H9 (cell line): ENCODE measurements at regions not wholly inside any gene's neighbourhood (a gene's known extent, or its start where the extent isn't known, plus 50 kb on each side); places are given as distances from the start of the nearest gene placed in this dataset.

Experiments used
- DNase-seq: peaks from one replicate; pipeline ENCODE4 v3.0.0-alpha.2; 2017
- H2AFZ ChIP-seq: one replicate; pipeline ENCODE4 v1.6.1; 2013; ENCODE audit warnings: mild to moderate bottlenecking, low read length, control low read depth, moderate library complexity
- H2AK5ac ChIP-seq: 2 replicates; pipeline ENCODE4 v1.6.1; 2013; ENCODE audit warnings: low read length, control low read depth, mixed read lengths; ENCODE audit not compliant: insufficient read length
- H2BK120ac ChIP-seq: one replicate; pipeline ENCODE4 v1.6.1; 2013; ENCODE audit warnings: low read depth, mild to moderate bottlenecking, low read length, control low read depth, inconsistent platforms; ENCODE audit not compliant: poor library complexity, severe bottlenecking
- H2BK12ac ChIP-seq: 2 replicates; pipeline ENCODE4 v1.6.1; 2013; ENCODE audit warnings: low read length, control low read depth, mixed read lengths, low read depth; ENCODE audit not compliant: insufficient read length
- H2BK15ac ChIP-seq: 2 replicates; pipeline ENCODE4 v1.6.1; 2013; ENCODE audit warnings: low read depth, low read length, control low read depth
- H2BK20ac ChIP-seq: one replicate; pipeline ENCODE4 v1.6.1; 2013; ENCODE audit warnings: low read depth, mild to moderate bottlenecking, low read length, control low read depth, inconsistent platforms; ENCODE audit not compliant: poor library complexity, severe bottlenecking
- H2BK5ac ChIP-seq: 2 replicates; pipeline ENCODE4 v1.6.1; 2013; ENCODE audit warnings: low read length, control low read depth, mixed read lengths; ENCODE audit not compliant: insufficient read length
- H3K14ac ChIP-seq: 2 replicates; pipeline ENCODE4 v1.6.1; 2013; ENCODE audit warnings: low read length, control low read depth; ENCODE audit not compliant: insufficient read depth
- H3K18ac ChIP-seq: 2 replicates; pipeline ENCODE4 v1.6.1; 2013; ENCODE audit warnings: low read depth, mild to moderate bottlenecking, mixed read lengths, low read length, control low read depth; ENCODE audit not compliant: insufficient read length
- H3K23ac ChIP-seq: 2 replicates; pipeline ENCODE4 v1.6.1; 2013; ENCODE audit warnings: low read length, control low read depth, mixed read lengths, low read depth; ENCODE audit not compliant: insufficient read length
- H3K23me2 ChIP-seq: 2 replicates; pipeline ENCODE4 v1.6.1; 2013; ENCODE audit warnings: low read depth, mild to moderate bottlenecking, mixed read lengths, low read length, control low read depth; ENCODE audit not compliant: insufficient read length, poor library complexity, severe bottlenecking
- H3K27ac ChIP-seq: 2 replicates; pipeline ENCODE4 v1.5.1; 2013; ENCODE audit warnings: low read length, control low read depth, mixed read lengths, low read depth; ENCODE audit not compliant: insufficient read length
- H3K27me3 ChIP-seq: 2 replicates; pipeline ENCODE4 v1.6.1; 2013; ENCODE audit warnings: low read length, control low read depth, inconsistent platforms; ENCODE audit not compliant: insufficient read depth
- H3K4ac ChIP-seq: 2 replicates; pipeline ENCODE4 v1.6.1; 2013; ENCODE audit warnings: low read depth, mild to moderate bottlenecking, control low read depth, inconsistent platforms, low read length, moderate library complexity
- H3K4me1 ChIP-seq: 2 replicates; pipeline ENCODE4 v1.6.1; 2013; ENCODE audit warnings: low read length, control low read depth, inconsistent platforms; ENCODE audit not compliant: insufficient read depth
- H3K4me2 ChIP-seq: 2 replicates; pipeline ENCODE4 v1.6.1; 2013; ENCODE audit warnings: low read length, control low read depth, mixed read lengths; ENCODE audit not compliant: insufficient read length, insufficient read depth
- H3K56ac ChIP-seq: 2 replicates; pipeline ENCODE4 v1.6.1; 2013; ENCODE audit warnings: low read depth, mild to moderate bottlenecking, mixed read lengths, low read length, control low read depth; ENCODE audit not compliant: insufficient read length
- H3K79me1 ChIP-seq: 2 replicates; pipeline ENCODE4 v1.6.1; 2013; ENCODE audit warnings: low read depth, mild to moderate bottlenecking, moderate library complexity, low read length, control low read depth, inconsistent platforms; ENCODE audit not compliant: insufficient read depth, poor library complexity, severe bottlenecking
- H3K79me2 ChIP-seq: 2 replicates; pipeline ENCODE4 v1.6.1; 2013; ENCODE audit warnings: low read length, control low read depth, inconsistent platforms; ENCODE audit not compliant: insufficient read depth
- H3K9ac ChIP-seq: 2 replicates; pipeline ENCODE4 v1.6.1; 2013; ENCODE audit warnings: low read length, control low read depth, mixed read lengths; ENCODE audit not compliant: insufficient read length; ENCODE audit errors: extremely low read depth
- H3K9me3 ChIP-seq: one replicate; pipeline ENCODE4 v1.6.1; 2013; ENCODE audit warnings: low read depth, low read length, inconsistent platforms; ENCODE audit not compliant: control insufficient read depth
- H3T11ph ChIP-seq: one replicate; pipeline ENCODE4 v1.6.1; 2013; ENCODE audit warnings: mild to moderate bottlenecking, low read length, control low read depth, inconsistent platforms
- H4K20me1 ChIP-seq: one replicate; pipeline ENCODE4 v1.6.1; 2013; ENCODE audit not compliant: control insufficient read depth, insufficient read length, insufficient read depth
- H4K5ac ChIP-seq: 2 replicates; pipeline ENCODE4 v1.6.1; 2013; ENCODE audit warnings: low read depth, mild to moderate bottlenecking, mixed read lengths, low read length, control low read depth; ENCODE audit not compliant: insufficient read length
- H4K8ac ChIP-seq: replicated peaks from 2 replicates; pipeline ENCODE4 v1.6.1; 2013; ENCODE audit warnings: low read length, control low read depth, mixed read lengths, low read depth; ENCODE audit not compliant: insufficient read length
- H4K91ac ChIP-seq: 2 replicates; pipeline ENCODE4 v1.6.1; 2013; ENCODE audit warnings: low read depth, mild to moderate bottlenecking, moderate library complexity, mixed read lengths, low read length, control low read depth; ENCODE audit not compliant: insufficient read length
- H3K27ac Mint-ChIP-seq, 3 experiments: 2 replicates in 2 of 3; 3 replicates in 1 of 3; pipeline ENCODE4 v1.8.0; 2020 to 2021; ENCODE audit warnings: mixed read lengths in 3 of 3, mild to moderate bottlenecking in 1 of 3, moderate library complexity in 1 of 3
- H3K27me3 Mint-ChIP-seq: 2 replicates; pipeline ENCODE4 v1.8.0; 2021; ENCODE audit warnings: low read depth, mild to moderate bottlenecking, moderate library complexity, mixed read lengths
- H3K36me3 Mint-ChIP-seq, 3 experiments: 2 replicates in 2 of 3; 3 replicates in 1 of 3; pipeline ENCODE4 v1.8.0; 2020 to 2021; ENCODE audit warnings: low read depth in 3 of 3, mixed read lengths in 3 of 3; ENCODE audit not compliant: insufficient read depth in 1 of 3
- H3K4me1 Mint-ChIP-seq, 2 experiments: 2 replicates each; pipeline ENCODE4 v1.8.0; 2020; ENCODE audit warnings: mixed read lengths in 2 of 2
- H3K4me3 Mint-ChIP-seq, 2 experiments: 2 replicates in 1 of 2; 3 replicates in 1 of 2; pipeline ENCODE4 v1.8.0; 2020 to 2021; ENCODE audit warnings: mild to moderate bottlenecking in 2 of 2, mixed read lengths in 2 of 2, moderate library complexity in 1 of 2
- H3K9me3 Mint-ChIP-seq, 2 experiments: 2 replicates in 1 of 2; 3 replicates in 1 of 2; pipeline ENCODE4 v1.8.0; 2020; ENCODE audit warnings: mild to moderate bottlenecking in 2 of 2, mixed read lengths in 2 of 2, moderate library complexity in 1 of 2
- WGBS: extraction: QIAGEN DNeasy Blood & Tissue Kit; methylation state at CpG from one replicate; pipeline ENCODE4 v1.1.7; 2013; ENCODE audit warnings: missing lambda C conversion rate, low lambda C conversion rate, mixed read lengths; ENCODE audit not compliant: insufficient read length; ENCODE audit errors: extremely low coverage; 5-methylcytosine and 5-hydroxymethylcytosine counted together
- TF ChIP-seq, protein P1 (sequence below): fragments of 200-600 bp; sonication (generic); conservative IDR thresholded peaks from 3 replicates; pipeline ENCODE4 v1.8.0; 2021; ENCODE audit warnings: antibody characterized with exemption, mild to moderate bottlenecking

DNA sequence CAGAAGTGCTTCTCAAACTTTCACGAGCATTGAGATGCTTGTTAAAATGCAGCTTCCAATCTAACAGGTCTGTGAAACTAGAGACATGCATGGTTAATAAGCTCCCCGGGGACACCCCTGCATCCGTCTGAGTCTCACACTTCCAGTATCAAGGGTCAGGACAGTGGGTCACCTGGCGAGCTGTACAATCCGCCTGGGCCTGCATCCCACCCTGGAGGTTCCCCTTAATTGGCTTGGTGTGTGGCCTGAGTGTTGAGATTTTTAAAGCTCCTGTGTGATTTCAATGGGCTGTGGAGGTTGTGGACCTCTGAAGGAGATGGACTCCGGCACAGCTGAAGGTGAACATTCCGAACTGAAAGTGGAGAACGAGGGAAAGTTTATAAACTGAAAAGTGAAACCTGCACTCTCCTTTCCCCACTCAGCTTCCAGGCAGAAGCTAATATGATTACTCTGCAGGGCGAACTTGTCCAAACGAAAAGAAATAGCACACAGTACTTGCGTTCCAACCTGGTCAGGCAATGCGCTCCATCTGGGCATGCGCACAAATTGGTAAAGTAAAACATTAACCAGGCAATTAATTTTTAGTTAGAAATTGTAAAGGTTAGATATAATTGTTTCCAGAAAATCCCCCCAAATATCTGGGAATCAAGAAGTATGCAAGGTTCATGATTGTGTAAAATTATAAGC is 191.7 kb upstream of the ALKAL2 start:
- Mint-ChIP-seq H3K36me3 (peaks cover 0 to 7% (median 2%) of the 10 kb centered on the region in 3 experiments; a peak in 2 of 7 replicates), H3K27me3 (peaks cover 7% of the 10 kb centered on the region), H3K4me3 (no peak overlapping the region), H3K27ac (no peak overlapping the region), H3K9me3 (peaks cover 3 to 7% of the 10 kb centered on the region in 2 experiments; a peak in 3 of 5 replicates), H3K4me1 (peaks cover 8 to 10% of the 10 kb centered on the region in 2 experiments)
- H3T11ph ChIP-seq = no peak overlapping the region
- no peak for DNase-seq
- H2BK12ac ChIP-seq = no peak overlapping the region
- H2BK15ac ChIP-seq = no peak overlapping the region
- H4K8ac ChIP-seq = no peak overlapping the region
- no peak overlapping the region for H3K4me2 ChIP-seq
- H3K23ac ChIP-seq = no peak overlapping the region
- no peak overlapping the region for H3K4ac ChIP-seq
- H4K5ac ChIP-seq = no peak overlapping the region
- H2AFZ ChIP-seq = no peak overlapping the region
- WGBS = no CpG with 5 or more reads among the region's 13 CpGs
- H3K27me3 ChIP-seq = no peaks in the 10 kb centered on the region
- H3K79me2 ChIP-seq = no peaks in the 10 kb centered on the region
- H4K91ac ChIP-seq = no peak overlapping the region
- no peaks in the 10 kb centered on the region for H3K79me1 ChIP-seq
- H2BK120ac ChIP-seq = no peak overlapping the region
- no peaks in the 10 kb centered on the region for H3K9me3 ChIP-seq
- H3K4me1 ChIP-seq = no peaks in the 10 kb centered on the region
- TF ChIP-seq, protein P1, sequence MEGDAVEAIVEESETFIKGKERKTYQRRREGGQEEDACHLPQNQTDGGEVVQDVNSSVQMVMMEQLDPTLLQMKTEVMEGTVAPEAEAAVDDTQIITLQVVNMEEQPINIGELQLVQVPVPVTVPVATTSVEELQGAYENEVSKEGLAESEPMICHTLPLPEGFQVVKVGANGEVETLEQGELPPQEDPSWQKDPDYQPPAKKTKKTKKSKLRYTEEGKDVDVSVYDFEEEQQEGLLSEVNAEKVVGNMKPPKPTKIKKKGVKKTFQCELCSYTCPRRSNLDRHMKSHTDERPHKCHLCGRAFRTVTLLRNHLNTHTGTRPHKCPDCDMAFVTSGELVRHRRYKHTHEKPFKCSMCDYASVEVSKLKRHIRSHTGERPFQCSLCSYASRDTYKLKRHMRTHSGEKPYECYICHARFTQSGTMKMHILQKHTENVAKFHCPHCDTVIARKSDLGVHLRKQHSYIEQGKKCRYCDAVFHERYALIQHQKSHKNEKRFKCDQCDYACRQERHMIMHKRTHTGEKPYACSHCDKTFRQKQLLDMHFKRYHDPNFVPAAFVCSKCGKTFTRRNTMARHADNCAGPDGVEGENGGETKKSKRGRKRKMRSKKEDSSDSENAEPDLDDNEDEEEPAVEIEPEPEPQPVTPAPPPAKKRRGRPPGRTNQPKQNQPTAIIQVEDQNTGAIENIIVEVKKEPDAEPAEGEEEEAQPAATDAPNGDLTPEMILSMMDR = no peak
- no peaks in the 10 kb centered on the region for H3K23me2 ChIP-seq
- H2BK5ac ChIP-seq = no peak overlapping the region
- H4K20me1 ChIP-seq = no peaks in the 10 kb centered on the region
- H3K9ac ChIP-seq = no peak overlapping the region
- no peak overlapping the region for H3K27ac ChIP-seq
- H2BK20ac ChIP-seq = no peak overlapping the region
- H2AK5ac ChIP-seq = no peak overlapping the region
- H3K14ac ChIP-seq = no peak overlapping the region
- no peak overlapping the region for H3K18ac ChIP-seq
- no peak overlapping the region for H3K56ac ChIP-seq
